Coronary artery (tissue), 2 donors: ENCODE measurements at regions not wholly inside any gene's neighbourhood (a gene's known extent, or its start where the extent isn't known, plus 50 kb on each side); places are given as distances from the start of the nearest gene placed in this dataset.
"Not testable (repeated sequence)": the region's sequence is repeated elsewhere in the genome, so short reads cannot be mapped to it uniquely, and the experiment has no call there.

ENCODE experiments used
- DNase-seq: peaks from one replicate; pipeline ENCODE4 v3.0.0-alpha.2; 2017; ENCODE audit warnings: low spot score
- H3K27ac ChIP-seq, 2 donors: fragments of 200-600 bp; sonication (generic); one replicate each; pipeline ENCODE4 v1.5.1; 2016 to 2019
- H3K4me3 ChIP-seq: fragments of 200-600 bp; sonication (generic); 2 replicates; pipeline ENCODE4 v1.5.1; 2016; ENCODE audit warnings: mild to moderate bottlenecking, moderate library complexity
- TF ChIP-seq, protein P1 (sequence below): fragments of 200-600 bp; sonication (generic); IDR thresholded peaks from one replicate; pipeline ENCODE4 v1.5.1; 2019; ENCODE audit warnings: antibody characterized with exemption

DNA sequence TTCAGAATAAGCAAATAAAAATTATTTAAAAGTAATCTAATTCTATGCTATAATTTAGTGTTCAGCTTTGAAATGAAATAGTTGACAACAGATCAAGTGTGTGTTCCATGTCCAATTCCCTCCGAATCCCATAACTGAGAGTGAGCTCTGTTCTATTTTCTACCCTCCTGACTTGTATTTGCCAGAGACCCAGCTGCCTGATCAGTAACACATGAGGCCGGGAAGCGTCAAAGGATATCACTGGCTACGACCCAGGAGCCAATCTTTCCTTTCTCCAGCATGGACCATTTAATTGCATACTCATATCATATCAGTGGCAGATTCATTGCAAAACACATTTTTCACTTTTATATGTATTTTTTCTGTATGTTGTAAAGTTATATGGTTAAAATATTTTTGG is 108.8 kb upstream of the TSPAN8 start:
- TF ChIP-seq, protein P1, sequence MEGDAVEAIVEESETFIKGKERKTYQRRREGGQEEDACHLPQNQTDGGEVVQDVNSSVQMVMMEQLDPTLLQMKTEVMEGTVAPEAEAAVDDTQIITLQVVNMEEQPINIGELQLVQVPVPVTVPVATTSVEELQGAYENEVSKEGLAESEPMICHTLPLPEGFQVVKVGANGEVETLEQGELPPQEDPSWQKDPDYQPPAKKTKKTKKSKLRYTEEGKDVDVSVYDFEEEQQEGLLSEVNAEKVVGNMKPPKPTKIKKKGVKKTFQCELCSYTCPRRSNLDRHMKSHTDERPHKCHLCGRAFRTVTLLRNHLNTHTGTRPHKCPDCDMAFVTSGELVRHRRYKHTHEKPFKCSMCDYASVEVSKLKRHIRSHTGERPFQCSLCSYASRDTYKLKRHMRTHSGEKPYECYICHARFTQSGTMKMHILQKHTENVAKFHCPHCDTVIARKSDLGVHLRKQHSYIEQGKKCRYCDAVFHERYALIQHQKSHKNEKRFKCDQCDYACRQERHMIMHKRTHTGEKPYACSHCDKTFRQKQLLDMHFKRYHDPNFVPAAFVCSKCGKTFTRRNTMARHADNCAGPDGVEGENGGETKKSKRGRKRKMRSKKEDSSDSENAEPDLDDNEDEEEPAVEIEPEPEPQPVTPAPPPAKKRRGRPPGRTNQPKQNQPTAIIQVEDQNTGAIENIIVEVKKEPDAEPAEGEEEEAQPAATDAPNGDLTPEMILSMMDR, result no peak
- H3K4me3 ChIP-seq, result no peak overlapping the region
- DNase-seq, result no peak
- no peak overlapping the region for H3K27ac ChIP-seq

DNA sequence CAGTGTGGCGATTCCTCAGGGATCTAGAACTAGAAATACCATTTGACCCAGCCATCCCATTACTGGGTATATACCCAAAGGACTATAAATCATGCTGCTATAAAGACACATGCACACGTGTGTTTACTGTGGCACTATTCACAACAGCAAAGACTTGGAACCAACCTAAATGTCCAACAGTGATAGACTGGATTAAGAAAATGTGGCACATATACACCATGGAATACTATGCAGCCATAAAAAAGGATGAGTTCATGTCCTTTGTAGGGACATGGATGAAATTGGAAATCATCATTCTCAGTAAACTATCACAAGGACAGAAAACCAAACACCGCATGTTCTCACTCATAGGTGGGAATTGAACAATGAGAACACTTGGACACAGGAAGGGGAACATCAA is 107.9 kb upstream of the TSPAN8 start:
- H3K4me3 ChIP-seq, H3K27ac ChIP-seq, DNase-seq: not testable (repeated sequence)

DNA sequence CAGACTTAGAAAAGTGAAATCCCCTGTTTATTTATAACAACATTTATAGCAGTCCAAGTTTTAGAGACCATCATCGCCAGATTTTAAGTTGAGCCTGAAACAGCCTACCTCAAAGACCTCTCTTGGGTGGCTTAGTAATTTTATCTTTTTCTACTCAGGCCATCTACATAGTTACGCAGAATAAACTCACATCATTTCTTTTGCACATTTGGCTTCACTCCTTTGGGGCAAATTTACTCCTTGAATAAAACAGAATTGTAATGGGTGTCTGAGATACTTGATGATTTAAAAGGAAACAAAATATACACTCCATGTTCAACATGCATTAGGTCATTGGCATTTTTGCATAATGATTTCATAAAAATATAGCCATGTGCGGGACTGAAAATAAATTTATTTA is 104.7 kb upstream of the TSPAN8 start:
- Histone ChIP-seq H3K4me3 (no peak overlapping the region), H3K27ac (no peak overlapping the region)
- DNase-seq, result no peak
- TF ChIP-seq, protein P1, result no peak

DNA sequence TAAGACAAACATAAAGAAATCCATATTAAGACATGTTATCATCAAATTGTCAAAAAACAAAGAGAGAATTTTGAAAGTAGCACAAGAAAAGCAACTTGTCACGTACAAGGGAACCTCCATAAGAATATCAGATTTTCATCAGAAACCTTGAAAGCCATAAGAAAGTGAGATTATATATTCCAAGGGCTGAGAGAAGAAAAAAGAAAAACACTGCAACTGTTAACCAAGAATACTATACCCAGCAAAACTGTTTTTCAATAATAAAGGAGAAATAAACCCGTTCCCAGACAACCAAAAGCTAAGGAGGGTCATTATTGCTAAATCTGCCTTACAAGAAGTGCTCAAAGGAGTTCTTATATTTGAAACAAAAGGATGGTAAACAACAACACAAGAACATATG is 94.7 kb upstream of the TSPAN8 start:
- H3K4me3 ChIP-seq, result no peak overlapping the region
- H3K27ac ChIP-seq, result no peak overlapping the region
- TF ChIP-seq, protein P1, result no peak
- no peak for DNase-seq

DNA sequence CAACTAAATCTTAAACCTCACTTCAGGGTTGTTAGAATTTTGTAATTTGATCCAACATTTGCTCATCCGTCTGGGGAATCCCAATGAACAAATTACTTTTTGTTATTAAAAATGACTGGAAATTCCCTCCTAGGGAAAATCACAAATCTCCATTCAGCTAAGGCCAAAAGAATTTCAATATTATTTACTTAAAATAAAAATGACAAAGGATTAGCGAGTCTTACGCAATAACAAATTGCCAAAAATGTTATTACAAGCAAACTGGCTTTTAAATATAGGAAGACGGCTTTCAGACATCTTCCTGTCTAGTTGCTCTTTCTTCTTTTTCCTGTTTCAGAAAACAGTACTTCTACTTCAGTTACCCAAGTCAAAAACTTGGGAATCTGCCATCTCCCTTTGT is 92.4 kb upstream of the TSPAN8 start:
- TF ChIP-seq, protein P1, result no peak
- DNase-seq, result no peak

DNA sequence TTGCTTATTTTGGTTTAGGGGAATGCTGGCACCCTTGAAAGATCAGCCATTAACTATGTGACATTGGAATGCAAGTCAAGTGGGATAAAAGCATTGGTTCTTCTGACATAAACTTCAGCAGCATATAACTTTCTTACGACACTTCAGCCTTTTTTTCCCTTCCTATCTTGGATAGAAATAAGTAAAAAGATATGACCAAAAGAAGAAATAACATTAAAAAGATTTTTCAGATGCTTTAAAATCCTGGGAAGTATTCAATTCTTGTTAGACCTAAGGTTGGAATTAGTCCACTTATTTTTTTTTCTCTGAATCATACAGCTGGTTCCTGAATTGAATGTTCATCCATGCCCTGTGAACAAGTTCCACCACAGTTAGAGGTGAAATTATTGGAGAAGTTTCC is 85.6 kb upstream of the TSPAN8 start:
- TF ChIP-seq, protein P1, result no peak
- DNase-seq, result no peak
- peak overlapping the region in 1 of 2 donors; percentile 19 for H3K27ac ChIP-seq

More for the DNA sequence above, 92.4 kb upstream of the TSPAN8 start:
- Histone ChIP-seq H3K4me3 (no peak overlapping the region), H3K27ac (no peak overlapping the region)

GRCh38 chr12:71242511-71242910 is 84.7 kb upstream of the TSPAN8 start:
- no peak for DNase-seq
- TF ChIP-seq, protein P1, result no peak
- Histone ChIP-seq H3K4me3 (no peak overlapping the region), H3K27ac (peak overlapping the region in 1 of 2 donors; percentile 52)

More for the DNA sequence above, 85.6 kb upstream of the TSPAN8 start:
- no peak overlapping the region for H3K4me3 ChIP-seq

- peak overlapping the region in 1 of 2 donors; percentile 50 for H3K27ac ChIP-seq
- TF ChIP-seq, protein P1, result no peak
- H3K4me3 ChIP-seq, result no peak overlapping the region
- no peak for DNase-seq
These were observed 83.1 kb upstream of the TSPAN8 start for GRCh38 chr12:71240946-71241345.
